Esophagus squamous epithelium (tissue), 5 donors: ENCODE measurements at regions not wholly inside any gene's neighbourhood (a gene's known extent, or its start where the extent isn't known, plus 50 kb on each side); places are given as distances from the start of the nearest gene placed in this dataset.

Experiments used
- DNase-seq: peaks from one replicate; lab custom pipeline; 2025; lab: John Stamatoyannopoulos, UW
- H3K27ac ChIP-seq, 4 donors: fragments of 200-600 bp; sonication (generic); one replicate each; pipeline ENCODE4 v1.5.1; 2016 to 2019; ENCODE audit warnings: mild to moderate bottlenecking in 1 of 4
- H3K27me3 ChIP-seq, 4 donors: fragments of 200-600 bp; sonication (generic); 1 replicate in 3 of 4; 2 replicates in 1 of 4; pipeline versions ENCODE4 v1.5.1 to v1.6.0; 2017 to 2021; ENCODE audit warnings: antibody characterized with exemption in 1 of 4
- H3K36me3 ChIP-seq, 3 donors: fragments of 200-600 bp; sonication (generic); one replicate each; pipeline ENCODE4 v1.5.1; 2016 to 2019
- H3K4me1 ChIP-seq, 3 donors: fragments of 200-600 bp; sonication (generic); one replicate each; pipeline ENCODE4 v1.5.1; 2017 to 2019
- H3K4me3 ChIP-seq, 4 donors: fragments of 200-600 bp; sonication (generic); 1 replicate in 3 of 4; 2 replicates in 1 of 4; pipeline ENCODE4 v1.5.1; 2016 to 2019; ENCODE audit warnings: mild to moderate bottlenecking in 2 of 4, moderate library complexity in 1 of 4
- H3K9me3 ChIP-seq, 3 donors: fragments of 200-600 bp; sonication (generic); one replicate each; pipeline ENCODE4 v1.5.1; 2016 to 2019
- CTCF ChIP-seq, 6 experiments: fragments of 450-650 bp in 4 of 6; fragments of 200-600 bp in 2 of 6; sonication (generic) in 2 of 6; IDR thresholded peaks; one replicate each; pipeline ENCODE4 v1.5.1; 2016 to 2019; ENCODE audit warnings: antibody characterized with exemption in 6 of 6, mild to moderate bottlenecking in 4 of 6, moderate library complexity in 4 of 6
- POLR2A ChIP-seq, 4 donors: fragments of 450-650 bp; IDR thresholded peaks; one replicate each; pipeline ENCODE4 v1.6.1; 2017; ENCODE audit warnings: antibody characterized with exemption in 4 of 4, mild to moderate bottlenecking in 4 of 4, moderate library complexity in 3 of 4
- WGBS, 2 donors: methylation state at CpG; one replicate each; pipeline ENCODE4 v1.1.5; 2018; 5-methylcytosine and 5-hydroxymethylcytosine counted together
- intact Hi-C: fragments of 100-400 bp; cut with DNase I; formaldehyde crosslinking; loops from one replicate; pipeline ENCODE4 v1.15.0; 2022
- donor health status: DM: yes; HTN: yes; CAD: no.

GRCh38 chr4:98745366-98745765 is 87.0 kb upstream of the TSPAN5 start:
- H3K27me3 ChIP-seq = no peaks in the 10 kb centered on the region
- intact Hi-C loops = no loop called here
- no peaks in the 10 kb centered on the region for H3K36me3 ChIP-seq
- no peak for DNase-seq
- peaks cover 0 to 22% (median 4%) of the 10 kb centered on the region in 3 donors for H3K4me1 ChIP-seq
- TF ChIP-seq POLR2A (IDR thresholded peaks at IDR 0.05) (no peak), CTCF (IDR thresholded peaks at IDR 0.05) (peak in 2 of 6 experiments; percentile 18 to 33)
- no peak overlapping the region for H3K27ac ChIP-seq
- no peak overlapping the region for H3K4me3 ChIP-seq
- no peaks in the 10 kb centered on the region for H3K9me3 ChIP-seq
- WGBS, 2 donors = 49 to 100% methylated on average over 2 to 3 of the region's 3 CpGs

GRCh38 chr4:98744372-98745150 is 86.2 kb upstream of the TSPAN5 start:
- Histone ChIP-seq H3K4me3 (no peak overlapping the region), H3K9me3 (no peaks in the 10 kb centered on the region), H3K36me3 (no peaks in the 10 kb centered on the region), H3K27ac (no peak overlapping the region), H3K4me1 (peaks cover 0 to 22% (median 4%) of the 10 kb centered on the region in 3 donors), H3K27me3 (no peaks in the 10 kb centered on the region)
- 57 to 80% methylated on average over 3 to 4 of the region's 4 CpGs for WGBS, 2 donors
- TF ChIP-seq CTCF (IDR thresholded peaks at IDR 0.05) (no peak), POLR2A (IDR thresholded peaks at IDR 0.05) (no peak)
- no peak for DNase-seq
- intact Hi-C loops = no loop called here

- Histone ChIP-seq H3K36me3 (no peaks in the 10 kb centered on the region), H3K27me3 (no peaks in the 10 kb centered on the region), H3K27ac (no peak overlapping the region), H3K4me1 (peaks cover 0 to 7% (median 0%) of the 10 kb centered on the region in 3 donors), H3K4me3 (no peak overlapping the region), H3K9me3 (no peaks in the 10 kb centered on the region)
- 72 to 94% methylated on average over 7 of the region's 7 CpGs for WGBS, 2 donors
- intact Hi-C loops = no loop called here
- TF ChIP-seq CTCF (IDR thresholded peaks at IDR 0.05) (no peak), POLR2A (IDR thresholded peaks at IDR 0.05) (no peak)
- no peak for DNase-seq
Observed at GRCh38 chr4:98741952-98742351, 83.5 kb upstream of the TSPAN5 start.

- Histone ChIP-seq H3K36me3 (no peaks in the 10 kb centered on the region), H3K27ac (no peak overlapping the region), H3K9me3 (no peaks in the 10 kb centered on the region), H3K4me1 (no peaks in the 10 kb centered on the region), H3K4me3 (no peak overlapping the region), H3K27me3 (no peaks in the 10 kb centered on the region)
- 42 to 59% methylated on average over 6 of the region's 6 CpGs for WGBS, 2 donors
- intact Hi-C loops = no loop called here
- TF ChIP-seq CTCF (IDR thresholded peaks at IDR 0.05) (no peak), POLR2A (IDR thresholded peaks at IDR 0.05) (no peak)
- DNase-seq = no peak
Observed at GRCh38 chr4:98739751-98740150, 81.3 kb upstream of the TSPAN5 start.

GRCh38 chr4:98733601-98734000 is 75.2 kb upstream of the TSPAN5 start:
- Histone ChIP-seq H3K9me3 (no peaks in the 10 kb centered on the region), H3K27me3 (no peaks in the 10 kb centered on the region), H3K4me1 (no peaks in the 10 kb centered on the region), H3K27ac (no peak overlapping the region), H3K36me3 (no peaks in the 10 kb centered on the region), H3K4me3 (no peak overlapping the region)
- intact Hi-C loops = no loop called here
- no peak for TF ChIP-seq CTCF (IDR thresholded peaks at IDR 0.05)
- no peak for DNase-seq
